ENCODE measurements at regions not wholly inside any gene's neighbourhood (a gene's known extent, or its start where the extent isn't known, plus 50 kb on each side); places are given as distances from the start of the nearest gene placed in this dataset.

DNA sequence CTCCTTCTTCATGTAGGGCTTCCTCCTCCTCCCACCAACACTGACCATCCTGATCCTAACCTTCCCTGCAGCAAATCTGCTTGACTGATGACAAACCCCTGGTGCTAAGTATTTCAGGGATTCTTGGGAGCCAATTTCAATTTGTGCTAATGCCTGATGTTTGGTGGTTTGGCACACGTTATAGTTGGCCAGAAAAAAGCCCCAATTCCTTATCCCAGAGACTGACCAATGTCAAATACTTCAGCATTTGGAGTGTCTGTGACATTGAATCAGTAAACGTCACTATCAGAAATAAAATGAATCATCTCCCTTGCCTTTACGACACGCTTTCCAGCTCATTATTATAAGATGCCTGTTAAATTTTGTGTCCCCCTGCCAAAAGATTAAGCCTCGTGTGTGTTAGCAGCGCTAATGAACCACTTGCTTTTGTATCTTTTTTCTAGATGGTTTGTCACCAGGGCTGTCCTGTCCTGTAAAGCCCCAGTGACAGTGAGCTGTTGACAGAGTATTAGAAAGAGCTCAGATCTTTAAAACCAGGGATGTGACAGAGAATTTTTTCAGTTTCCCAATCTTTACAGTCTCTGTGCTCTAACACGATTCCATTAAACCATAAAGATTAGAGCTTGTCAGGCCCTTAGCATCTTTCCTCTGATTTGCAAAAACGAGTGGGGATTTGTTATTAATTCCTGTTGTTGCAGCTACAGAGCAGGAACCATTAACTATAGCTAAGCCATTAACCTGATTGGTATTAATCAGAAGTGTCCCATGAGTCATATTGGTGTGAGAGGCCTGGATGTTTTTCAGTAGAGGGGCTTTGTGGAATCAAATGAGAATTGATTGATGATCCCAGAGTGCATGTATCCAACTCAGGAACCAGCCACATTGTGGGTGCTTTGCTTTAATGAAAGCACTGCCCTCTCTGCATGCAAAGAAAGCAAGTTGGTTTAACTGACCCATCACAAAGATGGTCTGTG is 665.1 kb upstream of the PLXNA2 start:
- intact Hi-C loops (cut with DNase I; ENCODE audit: low total_unique reads): no loop called here
- WGBS, 2 donors (ENCODE audit: low coverage in 1 of 2): 51 to 58% methylated on average over 3 to 8 of the region's 8 CpGs

GRCh38 chr1:208910161-208910560 is 666.0 kb upstream of the PLXNA2 start:
- H3K9me3 ChIP-seq: no peaks in the 10 kb centered on the region
- TF ChIP-seq POLR2AphosphoS5 (IDR thresholded peaks at IDR 0.05) (no peak), EP300 (IDR thresholded peaks at IDR 0.05; ENCODE audit: low read depth) (no peak), POLR2A (IDR thresholded peaks at IDR 0.05) (no peak), CTCF (IDR thresholded peaks at IDR 0.05) (no peak)
- no peak for DNase-seq
- H3K27ac ChIP-seq: no peak overlapping the region
- no peaks in the 10 kb centered on the region for H3K36me3 ChIP-seq
- intact Hi-C loops (cut with DNase I; ENCODE audit: low total_unique reads): no loop called here
- H3K4me1 ChIP-seq: no peaks in the 10 kb centered on the region
- in situ Hi-C loops (cut with MboI; ENCODE audit: low pct_ligation_motif_present in 1 of 4, low pct_unique_long_range_greater_than_20kb in 1 of 4, low sequenced_read_pairs in 3 of 4): no loop called here
- H3K27me3 ChIP-seq: no peaks in the 10 kb centered on the region
- H3K4me3 ChIP-seq: no peak overlapping the region

More for the DNA sequence above, 665.1 kb upstream of the PLXNA2 start:
- H3K4me3 ChIP-seq: no peak overlapping the region
- in situ Hi-C loops (cut with MboI; ENCODE audit: low pct_ligation_motif_present in 1 of 4, low pct_unique_long_range_greater_than_20kb in 1 of 4, low sequenced_read_pairs in 3 of 4): no loop called here
- TF ChIP-seq CTCF (IDR thresholded peaks at IDR 0.05) (no peak), POLR2AphosphoS5 (IDR thresholded peaks at IDR 0.05) (no peak), POLR2A (IDR thresholded peaks at IDR 0.05) (no peak), EP300 (IDR thresholded peaks at IDR 0.05; ENCODE audit: low read depth) (no peak)
- no peak overlapping the region for H3K27ac ChIP-seq
- H3K36me3 ChIP-seq: no peaks in the 10 kb centered on the region
- H3K9me3 ChIP-seq: no peaks in the 10 kb centered on the region
- no peaks in the 10 kb centered on the region for H3K27me3 ChIP-seq
- no peaks in the 10 kb centered on the region for H3K4me1 ChIP-seq
- DNase-seq: no peak

DNA sequence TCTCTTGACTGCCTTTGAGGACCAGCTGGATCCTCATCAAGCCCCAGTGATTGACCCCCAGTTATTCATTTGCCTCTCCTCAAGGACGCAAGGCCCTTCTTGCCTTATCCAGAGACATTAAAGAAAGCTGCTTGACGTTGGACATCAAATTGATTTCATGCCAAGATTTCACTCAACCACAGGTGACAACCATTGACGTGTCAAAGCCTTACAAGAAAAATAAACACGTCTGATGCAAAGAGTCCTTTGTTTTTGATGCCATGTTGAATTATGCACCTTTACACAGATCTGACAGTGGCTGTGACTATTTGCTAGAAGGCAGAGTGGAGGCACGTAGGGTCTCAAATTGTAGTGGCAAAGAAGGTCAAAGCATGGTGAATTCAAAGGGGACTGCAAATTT is 666.2 kb upstream of the CAMK1G start:
- no peaks in the 10 kb centered on the region for H3K4me1 ChIP-seq
- DNase-seq: no peak
- in situ Hi-C loops (cut with MboI; ENCODE audit: low pct_ligation_motif_present in 1 of 4, low pct_unique_long_range_greater_than_20kb in 1 of 4, low sequenced_read_pairs in 3 of 4) (no loop called here), intact Hi-C loops (cut with DNase I; ENCODE audit: low total_unique reads) (no loop called here)
- no peak overlapping the region for H3K4me3 ChIP-seq
- TF ChIP-seq EP300 (IDR thresholded peaks at IDR 0.05; ENCODE audit: low read depth) (no peak), POLR2AphosphoS5 (IDR thresholded peaks at IDR 0.05) (no peak), POLR2A (IDR thresholded peaks at IDR 0.05) (no peak), CTCF (IDR thresholded peaks at IDR 0.05) (no peak)
- H3K36me3 ChIP-seq: no peaks in the 10 kb centered on the region
- no peak overlapping the region for H3K27ac ChIP-seq
- H3K9me3 ChIP-seq: no peaks in the 10 kb centered on the region
- H3K27me3 ChIP-seq: no peaks in the 10 kb centered on the region
- WGBS, 2 donors (ENCODE audit: low coverage in 1 of 2): 20 to 60% methylated on average over 1 to 5 of the region's 5 CpGs

- no peaks in the 10 kb centered on the region for H3K4me1 ChIP-seq
- H3K9me3 ChIP-seq: no peaks in the 10 kb centered on the region
- H3K27ac ChIP-seq: no peak overlapping the region
- no peak for DNase-seq
- H3K4me3 ChIP-seq: no peak overlapping the region
- in situ Hi-C loops (cut with MboI; ENCODE audit: low pct_ligation_motif_present in 1 of 4, low pct_unique_long_range_greater_than_20kb in 1 of 4, low sequenced_read_pairs in 3 of 4): no loop called here
- no peak for TF ChIP-seq POLR2AphosphoS5 (IDR thresholded peaks at IDR 0.05)
- no peak for TF ChIP-seq CTCF (IDR thresholded peaks at IDR 0.05)
- no peak for TF ChIP-seq EP300 (IDR thresholded peaks at IDR 0.05; ENCODE audit: low read depth)
- TF ChIP-seq POLR2A (IDR thresholded peaks at IDR 0.05): no peak
- H3K36me3 ChIP-seq: no peaks in the 10 kb centered on the region
- WGBS, 2 donors (ENCODE audit: low coverage in 1 of 2): 76 to 87% methylated on average over 3 of the region's 3 CpGs
- H3K27me3 ChIP-seq: no peaks in the 10 kb centered on the region
- intact Hi-C loops (cut with DNase I; ENCODE audit: low total_unique reads): no loop called here
These were observed 665.8 kb upstream of the CAMK1G start for GRCh38 chr1:208917723-208918122.
